ENCODE measurements at regions not wholly inside any gene's neighbourhood (a gene's known extent, or its start where the extent isn't known, plus 50 kb on each side); places are given as distances from the start of the nearest gene placed in this dataset.

- DNase-seq: no peak
Measured at GRCh38 chr4:23005691-23006090, 313.0 kb downstream of the GBA3 start.

- no peak for DNase-seq
Measured at GRCh38 chr4:23001478-23001877, 308.7 kb downstream of the GBA3 start.

- no peak for DNase-seq
Measured at GRCh38 chr4:22999419-22999818, 306.7 kb downstream of the GBA3 start.

- DNase-seq: no peak
Measured at GRCh38 chr4:22997358-22998224, 304.9 kb downstream of the GBA3 start.

- DNase-seq: no peak
Measured at GRCh38 chr4:22991576-22991975, 298.8 kb downstream of the GBA3 start.

- no peak for DNase-seq
Measured at GRCh38 chr4:22988526-22988925, 295.8 kb downstream of the GBA3 start.

- no peak for DNase-seq
Measured at GRCh38 chr4:22987870-22988269, 295.1 kb downstream of the GBA3 start.

- no peak for DNase-seq
Measured at GRCh38 chr4:22986881-22987280, 294.1 kb downstream of the GBA3 start.

GRCh38 chr4:22986262-22986661 is 293.5 kb downstream of the GBA3 start:
- no peak for DNase-seq

GRCh38 chr4:22984390-22984789 is 291.7 kb downstream of the GBA3 start:
- no peak for DNase-seq

GRCh38 chr4:22978656-22979055 is 285.9 kb downstream of the GBA3 start:
- DNase-seq: no peak

GRCh38 chr4:22970665-22971064 is 277.9 kb downstream of the GBA3 start:
- no peak for DNase-seq

GRCh38 chr4:22969287-22969896 is 276.7 kb downstream of the GBA3 start:
- DNase-seq: no peak

GRCh38 chr4:22962295-22962694 is 269.6 kb downstream of the GBA3 start:
- no peak for DNase-seq

- DNase-seq: no peak
Measured at GRCh38 chr4:22959483-22959882, 266.7 kb downstream of the GBA3 start.

- DNase-seq: no peak
Measured at GRCh38 chr4:22957774-22958309, 265.1 kb downstream of the GBA3 start.

GRCh38 chr4:22949161-22949855 is 256.6 kb downstream of the GBA3 start:
- no peak for DNase-seq

GRCh38 chr4:22947851-22948250 is 255.1 kb downstream of the GBA3 start:
- no peak for DNase-seq

GRCh38 chr4:22942920-22943559 is 250.3 kb downstream of the GBA3 start:
- DNase-seq: no peak

- no peak for DNase-seq
Measured at GRCh38 chr4:22941688-22942375, 249.1 kb downstream of the GBA3 start.

GRCh38 chr4:22932326-22932725 is 239.6 kb downstream of the GBA3 start:
- no peak for DNase-seq

- DNase-seq: no peak
Measured at GRCh38 chr4:22922426-22922825, 229.7 kb downstream of the GBA3 start.

GRCh38 chr4:22921936-22922335 is 229.2 kb downstream of the GBA3 start:
- DNase-seq: no peak

Measured in stimulated activated CD4-positive, alpha-beta T cell treated with anti-CD3 and anti-CD28 coated beads, Interleukin-4, amount 100 ng/mL, for 1 hour (primary cell).